Head of caudate nucleus (tissue), 42 donors: ENCODE measurements at regions not wholly inside any gene's neighbourhood (a gene's known extent, or its start where the extent isn't known, plus 50 kb on each side); places are given as distances from the start of the nearest gene placed in this dataset.

ENCODE experiments used
- DNase-seq, 42 donors: peaks; one replicate each; pipeline versions ENCODE4 v3.0.0 to v3.0.0-alpha.2; 2020 to 2021; ENCODE audit warnings: mixed read lengths in 7 of 42
- intact Hi-C: fragments of 100-400 bp; cut with DNase I; formaldehyde crosslinking; loops from one replicate; pipeline ENCODE4 v1.15.0; 2022

GRCh38 chr5:12385095-12385494 is 480.8 kb upstream of the CTNND2 start:
- DNase-seq = no peak
- intact Hi-C loops = no loop called here

- DNase-seq = no peak
- intact Hi-C loops = no loop called here
Measured at GRCh38 chr5:12384005-12384404, 479.8 kb upstream of the CTNND2 start.

GRCh38 chr5:12367973-12368372 is 463.7 kb upstream of the CTNND2 start:
- intact Hi-C loops = no loop called here
- no peak for DNase-seq

GRCh38 chr5:12360218-12360617 is 456.0 kb upstream of the CTNND2 start:
- no peak for DNase-seq
- intact Hi-C loops = no loop called here

GRCh38 chr5:12358371-12359090 is 454.3 kb upstream of the CTNND2 start:
- no peak for DNase-seq
- intact Hi-C loops = no loop called here

GRCh38 chr5:12357626-12358025 is 453.4 kb upstream of the CTNND2 start:
- intact Hi-C loops = no loop called here
- DNase-seq = no peak

- no peak for DNase-seq
- intact Hi-C loops = no loop called here
Measured at GRCh38 chr5:12354686-12355085, 450.4 kb upstream of the CTNND2 start.

- DNase-seq = no peak
- intact Hi-C loops = no loop called here
Measured at GRCh38 chr5:12343558-12343957, 439.3 kb upstream of the CTNND2 start.

GRCh38 chr5:12335938-12336337 is 431.7 kb upstream of the CTNND2 start:
- intact Hi-C loops = no loop called here

GRCh38 chr5:12332480-12332879 is 428.2 kb upstream of the CTNND2 start:
- no peak for DNase-seq
- intact Hi-C loops = no loop called here

More at GRCh38 chr5:12335938-12336337, 431.7 kb upstream of the CTNND2 start:
- no peak for DNase-seq

GRCh38 chr5:12330993-12331588 is 426.8 kb upstream of the CTNND2 start:
- DNase-seq = no peak
- intact Hi-C loops = no loop called here

- DNase-seq = no peak
- intact Hi-C loops = no loop called here
Measured at GRCh38 chr5:12330381-12330780, 426.1 kb upstream of the CTNND2 start.

- intact Hi-C loops = no loop called here
- DNase-seq = no peak
Measured at GRCh38 chr5:12323637-12324229, 419.5 kb upstream of the CTNND2 start.

- intact Hi-C loops = no loop called here
Measured at GRCh38 chr5:12322042-12322441, 417.8 kb upstream of the CTNND2 start.

GRCh38 chr5:12320331-12320730 is 416.1 kb upstream of the CTNND2 start:
- DNase-seq = no peak
- intact Hi-C loops = no loop called here

More at GRCh38 chr5:12322042-12322441, 417.8 kb upstream of the CTNND2 start:
- DNase-seq = no peak

- intact Hi-C loops = no loop called here
- DNase-seq = no peak
Measured at GRCh38 chr5:12316812-12317211, 412.6 kb upstream of the CTNND2 start.

GRCh38 chr5:12315461-12315860 is 411.2 kb upstream of the CTNND2 start:
- no peak for DNase-seq
- intact Hi-C loops = no loop called here

- intact Hi-C loops = no loop called here
- no peak for DNase-seq
Measured at GRCh38 chr5:12313602-12314001, 409.4 kb upstream of the CTNND2 start.

- DNase-seq = no peak
- intact Hi-C loops = no loop called here
Measured at GRCh38 chr5:12312343-12312742, 408.1 kb upstream of the CTNND2 start.

GRCh38 chr5:12294151-12294550 is 389.9 kb upstream of the CTNND2 start:
- DNase-seq = no peak
- intact Hi-C loops = no loop called here
